ENCODE measurements at regions not wholly inside any gene's neighbourhood (a gene's known extent, or its start where the extent isn't known, plus 50 kb on each side); places are given as distances from the start of the nearest gene placed in this dataset.

GRCh38 chr2:78592491-78592890 is 433.0 kb upstream of the REG3G start (continued):
- TF ChIP-seq ZNF518A (tag by site-specific recombination; conservative IDR thresholded peaks at IDR 0.05; ENCODE audit: low read depth) = no peak
- TF ChIP-seq ZNF335 (tag by site-specific recombination; conservative IDR thresholded peaks at IDR 0.05) = no peak
- TF ChIP-seq IKZF3 (tag by site-specific recombination; IDR thresholded peaks at IDR 0.05) = no peak

GRCh38 chr2:78601113-78601512 is 424.4 kb upstream of the REG3G start:
- ChIA-PET POLR2A (no interaction called here), CTCF (no interaction called here)
- H3K9me3 ChIP-seq (ENCODE audit: control insufficient read depth, insufficient read depth, low read depth, low read length) = no peaks in the 10 kb centered on the region
- H3K27ac ChIP-seq (ENCODE audit: extremely low read depth, low read depth, low read length) = no peak overlapping the region
- no peak overlapping the region for H3K4me3 ChIP-seq (ENCODE audit: low read depth, low read length)
- H3K4me1 ChIP-seq (ENCODE audit: control insufficient read depth, insufficient read depth, low read length) = no peaks in the 10 kb centered on the region
- no peak for TF ChIP-seq ZNF792 (tag by site-specific recombination; IDR thresholded peaks at IDR 0.05)
- TF ChIP-seq ZNF654 (tag by site-specific recombination; IDR thresholded peaks at IDR 0.05; ENCODE audit: low read depth) = no peak
- TF ChIP-seq ZNF596 (tag by site-specific recombination; IDR thresholded peaks at IDR 0.05) = no peak
- no peak for TF ChIP-seq ZBTB49 (tag by site-specific recombination; IDR thresholded peaks at IDR 0.05; ENCODE audit: low read depth)
- TF ChIP-seq ZNF660 (tag by site-specific recombination; IDR thresholded peaks at IDR 0.05) = no peak
- TF ChIP-seq ZNF274 (IDR thresholded peaks at IDR 0.05; ENCODE audit: low read length) = no peak
- TF ChIP-seq ZNF274 (tag by site-specific recombination; IDR thresholded peaks at IDR 0.05; ENCODE audit: borderline replicate concordance) = no peak
- TF ChIP-seq ZNF768 (tag by site-specific recombination; IDR thresholded peaks at IDR 0.05) = no peak
- no peak for TF ChIP-seq PRDM10 (tag by site-specific recombination; IDR thresholded peaks at IDR 0.05)
- no peaks in the 10 kb centered on the region for H3K36me3 ChIP-seq (ENCODE audit: control insufficient read depth in 2 of 2, insufficient read depth in 1 of 2, low read length in 2 of 2)

- no peak overlapping the region for H3K27ac ChIP-seq (ENCODE audit: extremely low read depth, low read depth, low read length)
- ChIA-PET POLR2A (no interaction called here), CTCF (interaction anchor here (0.6 kb wide), 1 partner anchor 134 kb away, joined by 3 read pairs; no protein-coding TSS in a partner anchor)
- H3K4me1 ChIP-seq (ENCODE audit: control insufficient read depth, insufficient read depth, low read length) = no peaks in the 10 kb centered on the region
- no peak for TF ChIP-seq ZNF223 (tag by site-specific recombination; IDR thresholded peaks at IDR 0.05)
- TF ChIP-seq REST (tag by site-specific recombination; IDR thresholded peaks at IDR 0.05) = no peak
- no peak for TF ChIP-seq ZBTB6 (tag by site-specific recombination; IDR thresholded peaks at IDR 0.05)
- TF ChIP-seq ZFP69B (tag by site-specific recombination; IDR thresholded peaks at IDR 0.05) = no peak
- no peaks in the 10 kb centered on the region for H3K36me3 ChIP-seq (ENCODE audit: control insufficient read depth in 2 of 2, insufficient read depth in 1 of 2, low read length in 2 of 2)
- H3K9me3 ChIP-seq (ENCODE audit: control insufficient read depth, insufficient read depth, low read depth, low read length) = no peaks in the 10 kb centered on the region
- no peak overlapping the region for H3K4me3 ChIP-seq (ENCODE audit: low read depth, low read length)
Measured at GRCh38 chr2:78602862-78603261, 422.6 kb upstream of the REG3G start.

All from HEK293 (cell line).